Thyroid gland (tissue), 4 donors: ENCODE measurements at regions not wholly inside any gene's neighbourhood (a gene's known extent, or its start where the extent isn't known, plus 50 kb on each side); places are given as distances from the start of the nearest gene placed in this dataset.

Source experiments
- DNase-seq, 2 donors: peaks; one replicate each; pipeline ENCODE4 v3.0.0-alpha.2; 2019
- H3K27ac ChIP-seq, 3 donors: fragments of 200-600 bp; sonication (generic); 1 replicate in 2 of 3; 2 replicates in 1 of 3; pipeline ENCODE4 v1.5.1; 2016 to 2019; ENCODE audit warnings: mild to moderate bottlenecking in 1 of 3, moderate library complexity in 1 of 3
- H3K27me3 ChIP-seq: fragments of 200-600 bp; sonication (generic); one replicate; pipeline ENCODE4 v1.5.1; 2019
- H3K36me3 ChIP-seq, 2 donors: fragments of 200-600 bp; sonication (generic); one replicate each; pipeline ENCODE4 v1.5.1; 2016 to 2019
- H3K4me1 ChIP-seq, 2 donors: fragments of 200-600 bp; sonication (generic); one replicate each; pipeline ENCODE4 v1.5.1; 2017 to 2019
- H3K4me3 ChIP-seq, 3 donors: fragments of 200-600 bp; sonication (generic); replicated peaks in 1 of 3; 1 replicate in 2 of 3; 2 replicates in 1 of 3; pipeline ENCODE4 v1.5.1; 2016; ENCODE audit warnings: mild to moderate bottlenecking in 1 of 3
- H3K9me3 ChIP-seq: fragments of 200-600 bp; sonication (generic); one replicate; pipeline ENCODE4 v1.5.1; 2017
- POLR2A ChIP-seq, 2 donors: fragments of 450-650 bp; IDR thresholded peaks; one replicate each; pipeline ENCODE4 v1.6.1; 2017; ENCODE audit warnings: antibody characterized with exemption in 2 of 2, mild to moderate bottlenecking in 2 of 2, moderate library complexity in 1 of 2
- WGBS, 2 donors: methylation state at CpG; one replicate each; pipeline ENCODE4 v1.1.5; 2017; 5-methylcytosine and 5-hydroxymethylcytosine counted together
- intact Hi-C: fragments of 100-400 bp; cut with DNase I; formaldehyde crosslinking; loops from one replicate; pipeline ENCODE4 v1.15.1; 2023
- TF ChIP-seq, protein P1 (sequence below), 6 experiments: fragments of 200-600 bp in 3 of 6; fragments of 450-650 bp in 3 of 6; sonication (generic) in 3 of 6; IDR thresholded peaks; one replicate each; pipeline ENCODE4 v1.5.1; 2016 to 2019; ENCODE audit warnings: antibody characterized with exemption in 6 of 6, mild to moderate bottlenecking in 2 of 6, inconsistent platforms in 1 of 6, moderate library complexity in 1 of 6

DNA sequence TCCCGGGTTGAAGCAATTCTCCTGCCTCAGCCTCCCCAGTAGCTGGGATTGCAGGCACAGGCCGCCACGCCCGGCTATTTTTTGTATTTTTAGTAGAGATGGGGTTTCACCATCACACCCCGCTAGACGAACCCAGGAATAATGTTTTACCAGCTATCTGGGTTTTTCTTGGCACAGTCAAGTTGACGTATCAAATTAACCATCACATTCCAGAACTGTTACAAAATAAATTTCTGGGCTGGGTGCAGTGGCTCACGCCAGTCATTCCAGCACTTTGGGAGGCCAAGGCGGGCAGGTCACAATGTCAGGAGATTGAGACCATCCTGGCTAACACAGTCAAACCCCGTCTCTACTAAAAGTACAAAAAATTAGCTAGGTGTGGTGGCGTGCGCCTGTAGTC lies 501.2 kb downstream of the SHISA9 start:
- H3K36me3 ChIP-seq: no peaks in the 10 kb centered on the region
- H3K27me3 ChIP-seq: no peaks in the 10 kb centered on the region
- no peak for TF ChIP-seq POLR2A (IDR thresholded peaks at IDR 0.05)
- TF ChIP-seq, protein P1, sequence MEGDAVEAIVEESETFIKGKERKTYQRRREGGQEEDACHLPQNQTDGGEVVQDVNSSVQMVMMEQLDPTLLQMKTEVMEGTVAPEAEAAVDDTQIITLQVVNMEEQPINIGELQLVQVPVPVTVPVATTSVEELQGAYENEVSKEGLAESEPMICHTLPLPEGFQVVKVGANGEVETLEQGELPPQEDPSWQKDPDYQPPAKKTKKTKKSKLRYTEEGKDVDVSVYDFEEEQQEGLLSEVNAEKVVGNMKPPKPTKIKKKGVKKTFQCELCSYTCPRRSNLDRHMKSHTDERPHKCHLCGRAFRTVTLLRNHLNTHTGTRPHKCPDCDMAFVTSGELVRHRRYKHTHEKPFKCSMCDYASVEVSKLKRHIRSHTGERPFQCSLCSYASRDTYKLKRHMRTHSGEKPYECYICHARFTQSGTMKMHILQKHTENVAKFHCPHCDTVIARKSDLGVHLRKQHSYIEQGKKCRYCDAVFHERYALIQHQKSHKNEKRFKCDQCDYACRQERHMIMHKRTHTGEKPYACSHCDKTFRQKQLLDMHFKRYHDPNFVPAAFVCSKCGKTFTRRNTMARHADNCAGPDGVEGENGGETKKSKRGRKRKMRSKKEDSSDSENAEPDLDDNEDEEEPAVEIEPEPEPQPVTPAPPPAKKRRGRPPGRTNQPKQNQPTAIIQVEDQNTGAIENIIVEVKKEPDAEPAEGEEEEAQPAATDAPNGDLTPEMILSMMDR (IDR thresholded peaks at IDR 0.05): no peak
- H3K4me3 ChIP-seq: no peak overlapping the region
- no peaks in the 10 kb centered on the region for H3K9me3 ChIP-seq
- intact Hi-C loops: no loop called here
- no peak overlapping the region for H3K27ac ChIP-seq
- no peaks in the 10 kb centered on the region for H3K4me1 ChIP-seq
- no peak for DNase-seq
- 90 to 93% methylated on average over 12 of the region's 12 CpGs for WGBS, 2 donors

DNA sequence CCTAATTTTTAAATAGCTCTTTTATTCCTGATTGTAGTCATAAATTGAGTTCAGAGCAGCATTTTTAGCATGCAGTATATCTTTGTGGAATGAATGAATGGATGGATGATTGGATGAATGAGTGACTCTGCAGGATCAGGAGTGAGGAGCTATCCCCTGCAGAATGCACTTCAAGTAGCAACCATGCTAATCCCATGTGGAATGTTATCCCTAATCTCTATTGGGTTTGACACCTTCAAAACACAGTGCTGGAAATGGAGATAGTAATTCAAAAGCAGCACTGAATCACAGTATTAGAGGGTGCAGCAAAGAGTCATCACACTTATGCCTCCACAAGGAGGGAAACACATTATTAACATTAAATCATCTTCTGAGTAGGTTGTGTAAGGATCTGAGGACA lies 501.9 kb downstream of the SHISA9 start:
- Histone ChIP-seq H3K27me3 (no peaks in the 10 kb centered on the region), H3K36me3 (no peaks in the 10 kb centered on the region), H3K27ac (no peak overlapping the region), H3K4me1 (no peaks in the 10 kb centered on the region), H3K9me3 (no peaks in the 10 kb centered on the region), H3K4me3 (no peak overlapping the region)
- TF ChIP-seq, protein P1 (IDR thresholded peaks at IDR 0.05): no peak
- TF ChIP-seq POLR2A (IDR thresholded peaks at IDR 0.05): no peak
- DNase-seq: no peak
- intact Hi-C loops: no loop called here

DNA sequence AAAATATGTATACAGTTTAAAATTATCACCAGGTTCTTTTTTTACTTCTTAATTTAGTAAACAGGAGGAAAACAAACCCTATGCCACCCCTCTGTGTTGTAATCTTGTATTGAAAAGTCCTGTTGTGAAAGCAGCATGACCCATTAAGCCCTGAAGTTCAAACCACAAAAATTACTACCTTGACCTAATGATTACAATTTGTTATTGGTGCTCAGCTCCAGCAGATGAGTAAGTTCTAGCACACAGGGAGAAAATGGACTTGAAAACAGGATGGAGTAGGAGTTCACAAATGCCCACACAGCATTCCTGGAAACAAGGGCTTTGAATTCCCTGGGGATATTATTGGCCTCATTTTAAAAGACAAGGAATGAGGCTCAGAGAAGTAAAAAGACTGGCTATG lies 505.8 kb upstream of the ERCC4 start:
- Histone ChIP-seq H3K36me3 (no peaks in the 10 kb centered on the region), H3K27me3 (no peaks in the 10 kb centered on the region), H3K9me3 (no peaks in the 10 kb centered on the region), H3K4me1 (no peaks in the 10 kb centered on the region), H3K4me3 (no peak overlapping the region), H3K27ac (no peak overlapping the region)
- TF ChIP-seq POLR2A (IDR thresholded peaks at IDR 0.05): no peak
- TF ChIP-seq, protein P1 (IDR thresholded peaks at IDR 0.05): no peak
- intact Hi-C loops: no loop called here
- DNase-seq: no peak

DNA sequence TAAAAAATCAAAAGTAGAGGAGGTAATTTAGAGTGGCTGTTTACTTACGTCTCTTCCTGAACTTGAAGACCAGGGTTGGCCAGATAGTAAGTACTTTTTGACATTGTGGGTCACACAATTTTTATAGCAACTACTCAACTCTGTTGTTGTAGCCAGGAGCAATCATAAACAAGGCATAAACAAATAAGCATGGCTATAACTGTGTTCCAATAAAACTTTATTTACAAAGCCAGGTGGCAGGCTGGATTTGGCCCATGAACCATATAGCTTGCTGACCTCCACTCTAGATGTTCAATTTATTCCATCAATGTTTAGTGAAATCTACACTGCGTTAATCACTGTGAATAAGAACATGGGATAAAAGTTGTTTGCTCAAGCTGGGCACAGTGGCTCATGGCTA lies 500.4 kb upstream of the ERCC4 start:
- TF ChIP-seq, protein P1 (IDR thresholded peaks at IDR 0.05): no peak
- no peak for TF ChIP-seq POLR2A (IDR thresholded peaks at IDR 0.05)
- no peaks in the 10 kb centered on the region for H3K4me1 ChIP-seq
- WGBS, 2 donors: 90 to 92% methylated on average over 2 of the region's 2 CpGs
- no peaks in the 10 kb centered on the region for H3K27me3 ChIP-seq
- no peaks in the 10 kb centered on the region for H3K9me3 ChIP-seq
- H3K4me3 ChIP-seq: no peak overlapping the region
- DNase-seq: no peak
- intact Hi-C loops: no loop called here
- H3K27ac ChIP-seq: no peak overlapping the region
- H3K36me3 ChIP-seq: no peaks in the 10 kb centered on the region

DNA sequence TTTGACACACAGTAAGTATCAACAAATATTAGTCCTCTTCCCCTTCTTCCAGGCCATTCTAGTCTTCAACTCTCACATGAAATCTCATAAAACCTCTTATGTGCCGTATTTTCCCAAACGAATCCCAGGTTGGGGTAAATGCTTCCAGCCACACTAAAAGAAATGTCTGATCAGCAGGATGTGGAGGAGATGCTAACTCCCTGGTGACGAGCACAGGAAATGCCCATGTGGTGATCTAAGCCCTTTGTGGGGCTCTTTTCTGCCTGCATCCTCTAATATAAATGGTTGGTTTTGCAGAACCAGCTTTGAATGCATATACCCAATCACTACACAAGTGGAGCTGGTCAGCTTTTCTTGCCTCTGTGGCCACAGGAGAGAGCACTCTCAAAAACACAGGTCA lies 498.2 kb upstream of the ERCC4 start:
- Histone ChIP-seq H3K27me3 (no peaks in the 10 kb centered on the region), H3K4me3 (no peak overlapping the region), H3K27ac (no peak overlapping the region), H3K4me1 (no peaks in the 10 kb centered on the region), H3K9me3 (no peaks in the 10 kb centered on the region), H3K36me3 (no peaks in the 10 kb centered on the region)
- WGBS, 2 donors: 45 to 51% methylated on average over 3 of the region's 3 CpGs
- no peak for TF ChIP-seq POLR2A (IDR thresholded peaks at IDR 0.05)
- TF ChIP-seq, protein P1 (IDR thresholded peaks at IDR 0.05): no peak
- no peak for DNase-seq
- intact Hi-C loops: no loop called here
